HG03457 (cell line): ENCODE measurements at regions not wholly inside any gene's neighbourhood (a gene's known extent, or its start where the extent isn't known, plus 50 kb on each side); places are given as distances from the start of the nearest gene placed in this dataset.

Source experiments
- ATAC-seq: cut with Tn5 transposase; IDR thresholded peaks from one replicate; pipeline ENCODE4 v1.9.1; 2021; ENCODE audit warnings: moderate number of reproducible peaks; ENCODE audit not compliant: unreplicated experiment

GRCh38 chr13:85243831-85244230, 555.4 kb downstream of the SLITRK6 start:
- no peak for ATAC-seq

- ATAC-seq = no peak
Measured at GRCh38 chr13:85241060-85241459, 558.2 kb downstream of the SLITRK6 start.

DNA sequence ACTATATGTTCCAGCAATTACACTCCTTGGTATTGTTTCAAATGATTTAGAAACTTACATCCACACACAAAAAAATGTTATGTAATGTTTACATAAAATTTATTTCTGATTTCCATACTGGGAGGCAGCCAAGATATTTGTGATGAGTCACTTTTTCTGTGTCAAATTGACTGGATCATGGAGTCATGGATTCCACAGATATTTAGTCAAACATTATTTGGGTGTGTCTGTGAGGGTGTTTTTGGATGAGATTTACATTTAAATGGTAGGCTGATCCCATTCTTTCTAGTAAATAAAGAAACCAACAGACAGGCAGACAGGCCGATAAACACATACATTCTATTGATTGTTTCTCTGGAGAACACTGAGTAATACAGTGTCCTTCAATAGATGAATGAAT, 562.8 kb downstream of the SLITRK6 start:
- ATAC-seq = no peak

DNA sequence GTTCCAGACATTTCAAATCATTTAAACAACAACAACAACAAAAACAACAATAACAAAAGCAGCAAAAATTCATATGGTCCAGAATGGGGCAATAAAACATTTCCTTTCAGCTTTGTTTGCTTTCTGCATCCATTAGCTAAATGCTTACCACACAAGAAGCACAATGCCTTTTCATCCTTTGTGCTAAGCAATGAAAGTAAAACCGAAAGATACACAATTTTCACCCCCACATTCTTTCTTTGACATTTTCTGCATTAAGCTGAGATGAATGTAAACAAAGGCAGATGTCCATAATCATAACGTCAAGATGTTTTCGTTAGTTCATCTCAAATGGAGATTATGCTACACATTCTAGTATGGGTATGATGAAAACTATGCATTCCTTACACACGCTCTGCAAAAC, 568.5 kb downstream of the SLITRK6 start:
- no peak for ATAC-seq

DNA sequence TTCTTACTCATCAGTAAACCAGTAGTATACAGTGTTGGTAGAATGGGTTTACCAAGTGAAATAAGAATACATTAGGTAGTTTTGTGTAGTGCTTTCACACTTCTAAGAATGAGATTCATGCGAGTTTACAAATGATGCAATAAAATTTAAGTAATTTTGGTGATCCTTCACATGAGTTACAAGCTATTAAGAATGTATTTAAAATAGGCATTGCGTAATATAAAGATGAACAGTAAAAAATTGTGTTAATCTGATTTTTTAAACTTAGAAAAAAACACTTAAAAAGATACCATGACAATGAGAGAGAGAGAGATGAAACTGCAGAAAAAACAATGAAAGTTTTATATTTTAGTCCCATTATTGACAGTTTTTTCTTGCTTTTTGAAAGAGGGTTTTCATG, 570.5 kb downstream of the SLITRK6 start:
- ATAC-seq = no peak

- ATAC-seq = no peak
Measured at GRCh38 chr13:85223883-85224656, 575.1 kb downstream of the SLITRK6 start.

DNA sequence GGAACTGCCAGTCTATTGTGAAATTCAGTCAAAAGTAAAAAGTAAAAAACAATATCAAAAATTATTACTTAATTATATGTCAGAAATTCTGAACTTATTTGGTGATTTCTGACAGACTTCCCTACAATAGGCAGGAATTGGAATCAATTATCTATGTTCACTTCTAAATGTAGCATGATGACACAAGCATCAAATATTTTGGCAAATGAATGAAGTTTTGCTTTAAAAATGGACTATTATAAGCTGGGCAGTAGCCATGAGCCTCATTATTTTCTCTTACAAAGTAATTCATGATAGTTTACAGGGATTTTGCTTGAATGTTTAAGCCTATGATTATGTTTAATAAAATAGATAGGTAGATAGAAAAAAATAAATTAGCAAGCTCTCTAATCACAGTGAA, 582.6 kb downstream of the SLITRK6 start:
- ATAC-seq = no peak

GRCh38 chr13:85212692-85213091, 586.5 kb downstream of the SLITRK6 start:
- ATAC-seq = no peak

DNA sequence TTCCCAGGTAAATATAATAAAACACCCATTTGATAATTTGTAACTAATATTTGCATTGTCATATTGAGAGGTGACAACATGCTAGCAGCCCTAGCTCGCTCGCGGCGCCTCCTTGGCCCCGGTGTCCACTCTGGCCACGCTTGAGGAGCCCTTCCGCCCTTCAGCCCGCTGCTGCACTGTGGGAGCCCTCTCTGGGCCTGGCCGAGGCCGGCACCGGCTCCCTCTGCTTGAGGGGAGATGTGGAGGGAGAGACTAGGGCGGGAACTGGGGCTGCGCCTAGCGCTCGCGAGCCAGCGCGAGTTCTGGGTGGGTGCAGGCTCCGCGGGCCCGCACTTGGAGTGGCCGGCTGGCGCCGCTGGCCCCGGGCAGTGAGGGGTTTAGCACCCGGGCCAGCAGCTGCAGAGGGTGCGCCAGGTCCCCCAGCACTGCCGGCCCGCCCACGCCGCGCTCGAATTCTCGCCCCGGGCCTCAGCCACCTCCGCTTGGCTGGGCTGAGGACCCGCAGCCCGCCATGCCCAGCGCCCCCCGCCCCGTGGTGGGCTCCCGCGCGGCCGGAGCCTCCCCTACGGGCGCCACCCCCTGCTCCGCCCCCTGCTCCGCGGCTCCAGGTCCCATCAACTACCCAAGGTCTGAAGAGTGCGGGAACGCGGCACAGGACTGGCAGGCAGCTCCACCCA, 594.4 kb downstream of the SLITRK6 start:
- no peak for ATAC-seq

- ATAC-seq = no peak
Measured at GRCh38 chr13:85197431-85197830, 601.8 kb downstream of the SLITRK6 start.

DNA sequence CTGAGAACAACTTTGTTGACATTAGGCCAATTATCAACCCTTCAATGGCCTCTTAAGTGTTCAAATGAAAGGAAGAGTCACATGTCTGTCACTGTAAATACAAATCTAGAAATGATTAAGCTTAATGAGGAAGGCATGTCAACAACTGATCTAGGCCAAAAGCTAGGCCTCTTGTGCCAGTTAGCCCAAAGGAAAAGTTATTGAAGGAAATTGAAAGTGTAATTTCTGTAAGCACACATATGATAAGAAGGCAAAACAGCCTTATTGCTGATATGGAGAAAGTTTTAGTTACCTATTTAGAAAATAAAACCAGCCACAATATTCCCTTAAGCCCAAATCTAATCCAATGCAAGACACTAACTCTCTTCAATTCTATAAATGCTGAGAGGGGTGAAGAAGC, 604.7 kb downstream of the SLITRK6 start:
- no peak for ATAC-seq

DNA sequence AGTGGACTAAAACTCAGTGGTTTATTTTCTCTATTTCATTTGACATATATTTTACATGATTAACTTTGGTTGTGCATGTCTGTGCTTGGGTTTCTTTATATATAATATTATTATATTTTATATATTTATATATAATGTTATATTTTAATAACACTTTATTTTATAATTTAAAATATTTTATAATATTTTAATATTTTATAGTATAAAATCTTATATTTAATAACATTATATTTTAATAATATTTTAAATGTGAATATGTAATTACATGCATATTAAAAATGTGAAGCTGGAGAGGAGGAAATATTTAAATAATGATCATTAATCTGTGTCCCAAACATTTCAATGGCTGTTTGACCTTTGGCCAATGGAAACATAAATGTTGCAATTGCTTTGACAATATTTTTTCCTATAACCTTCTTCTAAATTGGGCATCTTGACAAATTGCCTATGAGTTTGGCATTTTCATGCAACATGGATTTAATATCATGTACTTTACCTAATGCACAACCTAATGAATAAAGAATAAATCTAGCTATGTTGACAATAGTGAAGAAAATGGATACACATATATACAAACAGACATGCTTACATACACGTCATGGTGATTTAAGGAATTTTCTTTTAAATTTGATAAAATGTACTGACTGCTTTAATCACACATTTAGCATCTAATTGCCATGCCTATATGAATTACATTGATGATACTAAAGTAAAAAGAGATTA, 607.1 kb downstream of the SLITRK6 start:
- ATAC-seq = no peak

DNA sequence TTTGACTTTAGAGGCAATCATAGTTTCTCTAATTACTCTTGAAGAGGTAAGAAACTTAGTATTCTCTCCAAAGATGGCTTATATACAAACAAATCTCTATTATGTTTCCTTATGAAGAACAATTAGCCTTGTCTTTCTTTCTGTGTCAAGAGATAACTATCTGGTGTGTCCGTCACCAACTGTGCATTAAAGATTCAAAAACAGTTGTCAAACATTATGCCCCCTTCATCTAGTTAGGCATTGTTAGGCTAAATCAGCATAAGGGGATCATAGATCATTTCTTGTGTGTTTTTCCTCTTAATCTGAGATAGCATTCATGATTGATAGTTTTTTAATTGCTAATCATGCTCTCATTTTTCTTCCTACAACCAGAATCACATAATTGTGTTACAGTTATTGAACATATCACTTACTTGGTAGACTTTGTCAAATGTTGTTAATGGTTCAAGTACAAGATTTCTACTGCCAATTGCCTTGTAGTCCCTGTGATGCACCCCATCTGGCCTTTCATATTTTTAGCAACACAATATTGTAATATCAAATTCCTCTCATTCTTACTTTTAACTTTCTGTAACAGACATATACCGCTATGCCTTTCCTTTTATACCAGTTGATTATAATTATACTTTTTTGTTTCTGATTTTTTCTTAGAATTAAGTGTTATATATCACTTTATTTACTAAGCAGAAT, 612.7 kb downstream of the SLITRK6 start:
- no peak for ATAC-seq

- ATAC-seq = no peak
Measured at GRCh38 chr13:85174291-85174690, 624.9 kb downstream of the SLITRK6 start.

- ATAC-seq = no peak
Measured at GRCh38 chr13:85170372-85170771, 628.8 kb downstream of the SLITRK6 start.

- no peak for ATAC-seq
Measured at GRCh38 chr13:85166891-85167290, 632.3 kb downstream of the SLITRK6 start.

DNA sequence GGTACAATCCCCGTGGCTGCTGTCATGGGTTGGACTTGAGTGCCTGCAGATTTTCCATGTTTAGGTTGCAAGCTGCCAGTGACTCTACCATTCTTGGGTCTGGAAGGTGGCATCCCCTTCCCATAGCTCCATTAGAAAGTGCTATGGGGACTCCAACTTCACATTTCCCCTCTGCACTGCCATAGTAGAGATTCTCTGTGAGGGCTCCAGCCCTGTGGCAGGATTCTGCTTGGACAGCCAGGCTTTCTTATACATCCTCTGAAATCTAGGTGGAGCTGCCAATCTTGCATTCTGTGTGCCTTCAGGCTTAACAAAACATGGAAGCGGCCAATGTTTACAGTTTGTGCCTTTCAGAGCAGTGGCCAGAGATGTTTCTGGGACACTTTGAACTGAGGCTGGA, 636.2 kb downstream of the SLITRK6 start:
- no peak for ATAC-seq

DNA sequence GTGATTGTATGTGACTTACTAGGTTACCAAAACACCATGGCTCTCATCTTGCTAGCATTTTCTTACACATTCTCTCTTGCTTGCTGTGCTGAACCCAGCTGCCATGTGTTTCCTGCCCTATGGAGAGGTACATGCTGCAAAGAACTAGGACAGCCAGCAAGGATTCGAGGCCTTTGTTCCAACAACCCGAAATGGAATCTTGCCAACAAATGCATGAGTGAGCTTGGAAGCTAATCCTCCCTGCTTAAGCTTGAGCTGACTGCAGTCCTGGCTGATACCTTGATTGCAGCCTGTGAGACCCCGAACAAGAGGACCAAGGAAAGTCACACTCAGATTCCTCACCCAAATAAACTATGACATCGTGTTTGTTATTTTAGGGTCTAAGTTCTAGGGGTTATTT, 651.2 kb downstream of the SLITRK6 start:
- ATAC-seq = no peak

DNA sequence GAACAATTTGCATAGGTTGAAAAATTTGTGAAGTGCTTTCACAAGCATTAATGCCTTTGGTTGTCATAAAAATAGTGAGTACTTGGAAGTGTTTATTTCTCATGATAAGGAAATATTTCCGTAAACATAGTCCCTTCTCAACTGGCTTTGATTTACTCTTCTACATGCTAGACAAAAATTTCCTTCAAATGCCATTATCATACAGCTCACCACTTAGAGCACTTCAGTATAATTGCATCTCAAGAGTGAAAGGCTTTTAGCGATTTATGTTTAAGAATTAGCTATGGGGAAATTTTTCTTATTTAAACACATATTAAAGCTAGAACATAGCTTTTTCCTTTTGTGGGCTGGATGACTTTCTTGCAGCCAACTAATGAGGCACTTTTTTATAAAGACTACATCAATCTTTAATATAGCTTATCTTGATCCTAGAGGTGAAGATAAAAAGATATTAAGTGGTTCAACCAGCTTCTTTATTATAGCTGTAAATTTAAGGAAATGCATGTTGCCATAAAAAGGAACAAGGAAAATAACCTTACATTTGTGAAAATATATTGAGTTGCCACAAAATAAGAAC, 656.8 kb downstream of the SLITRK6 start:
- no peak for ATAC-seq

- no peak for ATAC-seq
Measured at GRCh38 chr13:85141401-85141800, 657.8 kb downstream of the SLITRK6 start.

GRCh38 chr13:85140192-85140591, 659.0 kb downstream of the SLITRK6 start:
- ATAC-seq = no peak
